ENCODE measurements at regions not wholly inside any gene's neighbourhood (a gene's known extent, or its start where the extent isn't known, plus 50 kb on each side); places are given as distances from the start of the nearest gene placed in this dataset.

DNA sequence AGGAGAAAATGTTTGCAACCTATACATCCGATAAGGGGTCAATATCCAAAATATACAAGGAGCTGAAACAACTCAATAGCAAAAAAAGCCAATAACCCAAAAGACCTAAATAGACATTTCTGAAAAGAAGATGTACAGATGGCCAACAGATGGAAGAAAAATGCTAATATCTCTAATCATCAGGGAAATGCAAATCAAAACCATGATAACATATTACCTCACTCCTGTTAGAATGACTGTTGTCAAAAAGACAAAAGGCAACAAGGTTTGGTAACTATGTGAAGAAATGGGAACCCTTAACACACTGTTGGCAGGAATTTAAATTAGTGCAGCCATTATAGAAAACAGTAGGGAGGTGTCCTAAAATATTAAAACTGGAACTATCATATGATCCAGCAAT lies 74.7 kb downstream of the LEPR start:
- Histone ChIP-seq H4K91ac (ENCODE audit: insufficient read depth, low read depth, low read length) (no peak overlapping the region), H3K4me2 (ENCODE audit: low read depth, low read length) (no peak overlapping the region), H3K27ac (ENCODE audit: insufficient read depth, low read length) (no peak overlapping the region), H4K8ac (ENCODE audit: low read depth in 2 of 2, low read length in 2 of 2) (no peak overlapping the region), H2BK5ac (ENCODE audit: low read depth, low read length, poor library complexity, severe bottlenecking) (no peak overlapping the region), H3K4ac (ENCODE audit: low read depth, low read length) (no peak overlapping the region), H2BK20ac (ENCODE audit: low read depth, low read length) (no peak overlapping the region), H2BK120ac (ENCODE audit: low read depth, low read length) (no peak overlapping the region), H3K56ac (ENCODE audit: extremely low read depth, insufficient read depth, low read length) (no peak overlapping the region), H3K4me1 (ENCODE audit: control insufficient read depth, insufficient read depth, low read length) (no peaks in the 10 kb centered on the region), H2AK9ac (replicated peaks; ENCODE audit: low read depth, low read length, poor library complexity) (no peak overlapping the region), H2BK15ac (ENCODE audit: low read depth, low read length) (no peak overlapping the region), H3K79me1 (ENCODE audit: low read depth in 1 of 2, low read length in 2 of 2) (no peaks in the 10 kb centered on the region), H3K18ac (ENCODE audit: low read depth, low read length) (no peak overlapping the region), H2AK5ac (ENCODE audit: low read depth, low read length) (no peak overlapping the region), H3K9me1 (ENCODE audit: insufficient read depth, low read length) (no peaks in the 10 kb centered on the region), H3K4me3 (ENCODE audit: insufficient read depth, low read depth, low read length) (no peak overlapping the region), H4K20me1 (ENCODE audit: insufficient read depth, low read length) (no peaks in the 10 kb centered on the region), H3K9me3 (ENCODE audit: control insufficient read depth, insufficient read depth, low read length) (no peaks in the 10 kb centered on the region), H3K9ac (ENCODE audit: low read depth, low read length) (no peak overlapping the region), H3K14ac (replicated peaks; ENCODE audit: low read depth, low read length) (no peak overlapping the region), H3K36me3 (ENCODE audit: control insufficient read depth, insufficient read depth, low read length) (no peaks in the 10 kb centered on the region), H4K5ac (ENCODE audit: low read depth, low read length) (no peak overlapping the region), H3K27me3 (ENCODE audit: control insufficient read depth, insufficient read depth, low read length) (no peaks in the 10 kb centered on the region), H2AFZ (replicated peaks; ENCODE audit: low read length, poor library complexity) (no peak overlapping the region), H3K23ac (ENCODE audit: low read depth, low read length) (no peak overlapping the region)
- WGBS, 2 experiments (ENCODE audit: extremely low coverage in 2 of 2, insufficient read length in 1 of 2): no CpG with 5 or more reads among the region's 1 CpG
- CTCF ChIA-PET: no interaction called here
- ATAC-seq (ENCODE audit: low read depth): no peak
- BruUV-seq (replicated peaks): no TSS peak
- in situ Hi-C loops (cut with MboI; ENCODE audit: low sequenced_read_pairs) (no loop called here), intact Hi-C loops (cut with micrococcal nuclease) (no loop called here), dilution Hi-C loops (cut with HindIII; ENCODE audit: low sequenced_read_pairs, unreplicated experiment) (no loop called here)
- no peak for DNase-seq
- TF ChIP-seq SMC3 (IDR thresholded peaks at IDR 0.05; ENCODE audit: low read depth, low read length) (no peak), NFE2L2 (IDR thresholded peaks at IDR 0.05; ENCODE audit: low read depth, low read length) (no peak), POLR2A (IDR thresholded peaks at IDR 0.05; ENCODE audit: low read depth, low read length) (no peak), MAZ (IDR thresholded peaks at IDR 0.05; ENCODE audit: borderline replicate concordance, low read depth, low read length) (no peak), CHD1 (IDR thresholded peaks at IDR 0.05; ENCODE audit: low read depth, low read length) (no peak), RAD21 (IDR thresholded peaks at IDR 0.05; ENCODE audit: low read length) (no peak), CEBPB (IDR thresholded peaks at IDR 0.05; ENCODE audit: low read depth, low read length) (no peak), RFX5 (IDR thresholded peaks at IDR 0.05; ENCODE audit: low read depth, low read length) (no peak), BHLHE40 (IDR thresholded peaks at IDR 0.05; ENCODE audit: low read depth, low read length) (no peak), MAFK (IDR thresholded peaks at IDR 0.05; ENCODE audit: low read depth, low read length) (no peak), FOS (IDR thresholded peaks at IDR 0.05; ENCODE audit: low read depth, low read length) (no peak), MXI1 (IDR thresholded peaks at IDR 0.05; ENCODE audit: borderline replicate concordance, low read depth, low read length) (no peak), RCOR1 (IDR thresholded peaks at IDR 0.05; ENCODE audit: insufficient replicate concordance, low read length) (no peak)
- TF ChIP-seq, protein P1, sequence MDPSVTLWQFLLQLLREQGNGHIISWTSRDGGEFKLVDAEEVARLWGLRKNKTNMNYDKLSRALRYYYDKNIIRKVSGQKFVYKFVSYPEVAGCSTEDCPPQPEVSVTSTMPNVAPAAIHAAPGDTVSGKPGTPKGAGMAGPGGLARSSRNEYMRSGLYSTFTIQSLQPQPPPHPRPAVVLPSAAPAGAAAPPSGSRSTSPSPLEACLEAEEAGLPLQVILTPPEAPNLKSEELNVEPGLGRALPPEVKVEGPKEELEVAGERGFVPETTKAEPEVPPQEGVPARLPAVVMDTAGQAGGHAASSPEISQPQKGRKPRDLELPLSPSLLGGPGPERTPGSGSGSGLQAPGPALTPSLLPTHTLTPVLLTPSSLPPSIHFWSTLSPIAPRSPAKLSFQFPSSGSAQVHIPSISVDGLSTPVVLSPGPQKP (IDR thresholded peaks at IDR 0.05; ENCODE audit: borderline replicate concordance, low read depth, low read length): no peak
- TF ChIP-seq, protein P2, sequence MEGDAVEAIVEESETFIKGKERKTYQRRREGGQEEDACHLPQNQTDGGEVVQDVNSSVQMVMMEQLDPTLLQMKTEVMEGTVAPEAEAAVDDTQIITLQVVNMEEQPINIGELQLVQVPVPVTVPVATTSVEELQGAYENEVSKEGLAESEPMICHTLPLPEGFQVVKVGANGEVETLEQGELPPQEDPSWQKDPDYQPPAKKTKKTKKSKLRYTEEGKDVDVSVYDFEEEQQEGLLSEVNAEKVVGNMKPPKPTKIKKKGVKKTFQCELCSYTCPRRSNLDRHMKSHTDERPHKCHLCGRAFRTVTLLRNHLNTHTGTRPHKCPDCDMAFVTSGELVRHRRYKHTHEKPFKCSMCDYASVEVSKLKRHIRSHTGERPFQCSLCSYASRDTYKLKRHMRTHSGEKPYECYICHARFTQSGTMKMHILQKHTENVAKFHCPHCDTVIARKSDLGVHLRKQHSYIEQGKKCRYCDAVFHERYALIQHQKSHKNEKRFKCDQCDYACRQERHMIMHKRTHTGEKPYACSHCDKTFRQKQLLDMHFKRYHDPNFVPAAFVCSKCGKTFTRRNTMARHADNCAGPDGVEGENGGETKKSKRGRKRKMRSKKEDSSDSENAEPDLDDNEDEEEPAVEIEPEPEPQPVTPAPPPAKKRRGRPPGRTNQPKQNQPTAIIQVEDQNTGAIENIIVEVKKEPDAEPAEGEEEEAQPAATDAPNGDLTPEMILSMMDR (conservative IDR thresholded peaks at IDR 0.05; ENCODE audit: low read depth, low read length): no peak
- TF ChIP-seq, protein P3, sequence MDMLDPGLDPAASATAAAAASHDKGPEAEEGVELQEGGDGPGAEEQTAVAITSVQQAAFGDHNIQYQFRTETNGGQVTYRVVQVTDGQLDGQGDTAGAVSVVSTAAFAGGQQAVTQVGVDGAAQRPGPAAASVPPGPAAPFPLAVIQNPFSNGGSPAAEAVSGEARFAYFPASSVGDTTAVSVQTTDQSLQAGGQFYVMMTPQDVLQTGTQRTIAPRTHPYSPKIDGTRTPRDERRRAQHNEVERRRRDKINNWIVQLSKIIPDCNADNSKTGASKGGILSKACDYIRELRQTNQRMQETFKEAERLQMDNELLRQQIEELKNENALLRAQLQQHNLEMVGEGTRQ (IDR thresholded peaks at IDR 0.05; ENCODE audit: low read depth, low read length): no peak
- POLR2A ChIA-PET (ENCODE audit: unreplicated experiment): no interaction called here
